ENCODE measurements at regions not wholly inside any gene's neighbourhood (a gene's known extent, or its start where the extent isn't known, plus 50 kb on each side); places are given as distances from the start of the nearest gene placed in this dataset.

- DNase-seq (no peak), ATAC-seq (no peak)
- WGBS, 2 donors = 82 to 89% methylated on average over 10 of the region's 10 CpGs
- H3K27me3 ChIP-seq = no peaks in the 10 kb centered on the region
- no peaks in the 10 kb centered on the region for H3K4me1 ChIP-seq
- no peaks in the 10 kb centered on the region for H3K36me3 ChIP-seq
- no peak overlapping the region for H3K27ac ChIP-seq
- intact Hi-C loops (cut with DNase I) = no loop called here
- H3K9me3 ChIP-seq = peaks cover 0 to 2% (median 0%) of the 10 kb centered on the region in 11 donors
- no peak for TF ChIP-seq CTCF (IDR thresholded peaks at IDR 0.05)
- H3K4me3 ChIP-seq = no peak overlapping the region
Observed at GRCh38 chr7:51973071-51973470, 656.5 kb upstream of the COBL start.

- no peak for ATAC-seq
- Histone ChIP-seq H3K36me3 (no peaks in the 10 kb centered on the region), H3K9me3 (peaks cover 0 to 2% (median 0%) of the 10 kb centered on the region in 11 donors), H3K27me3 (no peaks in the 10 kb centered on the region), H3K4me1 (no peaks in the 10 kb centered on the region), H3K27ac (no peak overlapping the region), H3K4me3 (no peak overlapping the region)
- TF ChIP-seq CTCF (IDR thresholded peaks at IDR 0.05) = no peak
- 57 to 73% methylated on average over 4 of the region's 4 CpGs for WGBS, 2 donors
- intact Hi-C loops (cut with DNase I) = no loop called here
- no peak for DNase-seq
Observed at GRCh38 chr7:51970961-51971665, 654.5 kb upstream of the COBL start.

GRCh38 chr7:51968461-51968860, 651.9 kb upstream of the COBL start:
- Histone ChIP-seq H3K27me3 (no peaks in the 10 kb centered on the region), H3K9me3 (no peaks in the 10 kb centered on the region), H3K4me3 (no peak overlapping the region), H3K4me1 (no peaks in the 10 kb centered on the region), H3K27ac (no peak overlapping the region), H3K36me3 (no peaks in the 10 kb centered on the region)
- no peak for ATAC-seq
- intact Hi-C loops (cut with DNase I) = no loop called here
- no peak for TF ChIP-seq CTCF (IDR thresholded peaks at IDR 0.05)
- DNase-seq = no peak
- 43 to 52% methylated on average over 2 of the region's 2 CpGs for WGBS, 2 donors

- 29 to 41% methylated on average over 5 of the region's 5 CpGs for WGBS, 2 donors
- Histone ChIP-seq H3K27ac (no peak overlapping the region), H3K4me1 (no peaks in the 10 kb centered on the region), H3K36me3 (no peaks in the 10 kb centered on the region), H3K4me3 (no peak overlapping the region), H3K9me3 (peaks cover 0 to 7% (median 0%) of the 10 kb centered on the region in 11 donors), H3K27me3 (no peaks in the 10 kb centered on the region)
- ATAC-seq = no peak
- intact Hi-C loops (cut with DNase I) = no loop called here
- DNase-seq = no peak
- no peak for TF ChIP-seq CTCF (IDR thresholded peaks at IDR 0.05)
Observed at GRCh38 chr7:51965454-51965853, 648.8 kb upstream of the COBL start.

Measured in heart right ventricle (tissue), 16 donors.